Calu3 (cell line): ENCODE measurements at regions not wholly inside any gene's neighbourhood (a gene's known extent, or its start where the extent isn't known, plus 50 kb on each side); places are given as distances from the start of the nearest gene placed in this dataset.

Experiments
- BruUV-seq: library from RNA; stranded (reverse); fragments of 400-500 nt; replicated peaks from 2 replicates; lab custom pipeline; 2021; lab: Mats Ljungman, UMichigan
- CTCF ChIA-PET: fragments of 300-600 bp; sonication (Branson Sonifier 250); formaldehyde crosslinking; loops from one replicate; lab custom pipeline; 2022; ENCODE audit warnings: antibody characterized with exemption; lab: Charles Lee
- DNase-seq: peaks from one replicate; pipeline ENCODE4 v3.0.0; 2022
- H3K27ac Mint-ChIP-seq: one replicate; pipeline ENCODE4 v1.8.0; 2022; ENCODE audit warnings: mixed read lengths; ENCODE audit not compliant: unreplicated experiment
- H3K27me3 Mint-ChIP-seq: one replicate; pipeline ENCODE4 v1.8.0; 2022; ENCODE audit warnings: mixed read lengths; ENCODE audit not compliant: unreplicated experiment
- H3K36me3 Mint-ChIP-seq: one replicate; pipeline ENCODE4 v1.8.0; 2022; ENCODE audit warnings: mild to moderate bottlenecking, moderate library complexity, mixed read lengths; ENCODE audit not compliant: insufficient read depth, unreplicated experiment
- H3K4me1 Mint-ChIP-seq: one replicate; pipeline ENCODE4 v1.8.0; 2022; ENCODE audit warnings: mild to moderate bottlenecking, low read depth, mixed read lengths; ENCODE audit not compliant: unreplicated experiment
- H3K4me3 Mint-ChIP-seq: one replicate; pipeline ENCODE4 v1.8.0; 2022; ENCODE audit warnings: mild to moderate bottlenecking, low read depth, moderate library complexity, mixed read lengths; ENCODE audit not compliant: unreplicated experiment
- H3K9me3 Mint-ChIP-seq: one replicate; pipeline ENCODE4 v1.8.0; 2022; ENCODE audit warnings: low read depth, mixed read lengths; ENCODE audit not compliant: unreplicated experiment
- intact Hi-C: fragments of 100-400 bp; cut with micrococcal nuclease; formaldehyde crosslinking; loops from one replicate; pipeline ENCODE4 v1.10.0; 2022; ENCODE audit not compliant: unreplicated experiment
- TF ChIP-seq, protein P1 (sequence below): fragments of 200-600 bp; IDR thresholded peaks from one replicate; pipeline ENCODE4 v1.8.0; 2022; ENCODE audit warnings: antibody characterized with exemption; ENCODE audit not compliant: unreplicated experiment

DNA sequence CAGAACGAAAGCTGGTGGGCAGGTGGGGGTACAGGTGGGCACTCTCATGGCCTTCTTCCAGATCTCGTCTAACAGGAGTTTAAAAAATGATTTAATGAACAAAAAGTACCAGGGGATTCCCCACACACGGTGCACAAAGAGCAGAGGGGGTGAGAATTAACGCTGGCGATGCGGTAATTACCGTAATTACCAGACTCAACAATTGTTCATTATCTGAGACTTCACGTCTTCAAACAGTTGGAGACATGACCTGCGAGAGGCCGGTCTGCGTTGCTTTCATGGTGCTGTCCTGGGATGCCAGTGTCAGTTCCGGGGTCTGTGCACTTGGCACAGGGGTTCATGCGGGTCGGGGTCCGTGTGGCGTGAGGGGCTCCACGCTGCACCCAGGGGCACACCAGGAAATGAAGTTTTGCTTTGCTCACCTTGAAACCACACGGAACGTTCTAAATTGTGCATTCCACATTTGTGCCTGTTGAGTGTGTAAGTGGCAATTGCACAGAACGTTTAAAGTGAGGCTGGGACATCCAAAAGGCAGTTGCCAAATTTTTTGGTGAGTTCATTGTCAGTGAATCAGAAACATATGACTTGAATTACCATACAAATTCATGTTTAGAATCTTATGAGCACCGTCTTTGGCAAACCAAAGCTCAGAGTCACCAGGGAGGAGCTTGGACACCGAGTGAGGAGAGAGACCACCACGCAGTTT is 256.4 kb upstream of the IRX1 start:
- Mint-ChIP-seq H3K27ac (no peak overlapping the region), H3K9me3 (peaks cover 14% of the 10 kb centered on the region), H3K27me3 (no peaks in the 10 kb centered on the region), H3K36me3 (no peaks in the 10 kb centered on the region), H3K4me3 (no peak overlapping the region), H3K4me1 (no peaks in the 10 kb centered on the region)
- CTCF ChIA-PET = no interaction called here
- DNase-seq = no peak
- intact Hi-C loops = no loop called here
- TF ChIP-seq, protein P1, sequence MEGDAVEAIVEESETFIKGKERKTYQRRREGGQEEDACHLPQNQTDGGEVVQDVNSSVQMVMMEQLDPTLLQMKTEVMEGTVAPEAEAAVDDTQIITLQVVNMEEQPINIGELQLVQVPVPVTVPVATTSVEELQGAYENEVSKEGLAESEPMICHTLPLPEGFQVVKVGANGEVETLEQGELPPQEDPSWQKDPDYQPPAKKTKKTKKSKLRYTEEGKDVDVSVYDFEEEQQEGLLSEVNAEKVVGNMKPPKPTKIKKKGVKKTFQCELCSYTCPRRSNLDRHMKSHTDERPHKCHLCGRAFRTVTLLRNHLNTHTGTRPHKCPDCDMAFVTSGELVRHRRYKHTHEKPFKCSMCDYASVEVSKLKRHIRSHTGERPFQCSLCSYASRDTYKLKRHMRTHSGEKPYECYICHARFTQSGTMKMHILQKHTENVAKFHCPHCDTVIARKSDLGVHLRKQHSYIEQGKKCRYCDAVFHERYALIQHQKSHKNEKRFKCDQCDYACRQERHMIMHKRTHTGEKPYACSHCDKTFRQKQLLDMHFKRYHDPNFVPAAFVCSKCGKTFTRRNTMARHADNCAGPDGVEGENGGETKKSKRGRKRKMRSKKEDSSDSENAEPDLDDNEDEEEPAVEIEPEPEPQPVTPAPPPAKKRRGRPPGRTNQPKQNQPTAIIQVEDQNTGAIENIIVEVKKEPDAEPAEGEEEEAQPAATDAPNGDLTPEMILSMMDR = no peak
- BruUV-seq = no TSS peak

DNA sequence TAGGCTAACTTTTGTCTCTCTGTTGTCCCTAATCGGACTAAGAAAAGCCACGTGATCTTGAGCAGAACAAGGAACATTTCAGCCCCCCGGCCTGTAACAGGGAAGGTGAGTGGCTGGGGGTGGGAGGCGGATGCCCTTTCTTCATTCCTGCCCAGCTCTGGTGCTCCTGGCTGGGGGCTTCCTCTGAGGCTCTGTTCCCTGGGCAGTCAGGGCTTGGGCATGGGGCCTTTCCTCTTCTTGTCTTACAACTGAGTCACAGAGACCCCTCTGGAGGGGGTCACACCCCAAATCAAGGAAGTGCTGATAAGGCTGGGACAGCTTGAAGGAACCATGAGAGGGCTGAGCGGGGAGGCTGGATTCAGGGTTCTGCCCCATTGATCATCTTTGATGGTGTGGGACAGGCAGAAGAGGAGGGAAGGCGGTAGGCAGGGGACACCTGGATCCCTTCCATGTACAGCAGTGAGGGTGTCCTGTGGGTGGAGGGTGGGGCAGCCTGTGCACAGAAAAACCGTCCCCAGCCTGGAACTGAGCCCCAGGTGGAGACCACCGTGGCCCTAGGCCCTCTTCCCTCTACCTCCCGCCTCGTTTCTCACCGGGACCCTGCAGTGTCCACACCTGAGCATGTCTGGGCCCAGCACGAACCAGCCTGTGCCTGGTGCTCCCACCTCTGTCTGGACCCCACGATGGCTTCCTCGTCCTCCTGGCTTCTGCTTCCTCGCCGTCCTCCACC is 257.7 kb upstream of the IRX1 start:
- H3K36me3 Mint-ChIP-seq = no peaks in the 10 kb centered on the region
- H3K4me3 Mint-ChIP-seq = no peak overlapping the region
- no peak overlapping the region for H3K27ac Mint-ChIP-seq
- intact Hi-C loops = no loop called here
- no peaks in the 10 kb centered on the region for H3K27me3 Mint-ChIP-seq
- H3K9me3 Mint-ChIP-seq = peaks cover 16% of the 10 kb centered on the region
- TF ChIP-seq, protein P1 = no peak
- CTCF ChIA-PET = interaction anchor here (0.7 kb wide), 1 partner anchor 515 kb away, joined by 3 read pairs; no protein-coding TSS in a partner anchor
- H3K4me1 Mint-ChIP-seq = no peaks in the 10 kb centered on the region
- no peak for DNase-seq
- BruUV-seq = no TSS peak

DNA sequence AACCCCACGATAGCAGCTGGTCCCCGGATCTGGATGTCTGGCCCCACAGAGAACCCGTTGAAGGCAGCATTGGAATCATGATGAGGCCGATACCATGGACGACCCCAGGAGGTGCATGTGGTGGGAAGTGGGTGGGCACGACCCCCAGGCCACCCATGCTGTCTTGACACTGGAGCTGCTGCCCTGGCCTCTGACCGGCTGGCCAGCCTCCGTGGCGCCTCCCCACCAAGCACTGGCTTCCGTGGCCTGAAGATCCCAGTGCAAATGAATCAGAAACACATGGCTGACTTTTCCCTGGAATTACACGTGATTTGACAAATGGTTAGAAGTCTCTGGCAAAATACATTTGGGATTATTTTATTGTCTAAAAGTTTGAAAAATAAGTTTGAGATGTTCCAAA is 259.0 kb upstream of the IRX1 start:
- Mint-ChIP-seq H3K9me3 (peaks cover 20% of the 10 kb centered on the region), H3K36me3 (no peaks in the 10 kb centered on the region), H3K27ac (no peak overlapping the region), H3K27me3 (no peaks in the 10 kb centered on the region), H3K4me3 (no peak overlapping the region), H3K4me1 (no peaks in the 10 kb centered on the region)
- intact Hi-C loops = no loop called here
- CTCF ChIA-PET = no interaction called here
- TF ChIP-seq, protein P1 = no peak
- DNase-seq = no peak
- BruUV-seq = no TSS peak

DNA sequence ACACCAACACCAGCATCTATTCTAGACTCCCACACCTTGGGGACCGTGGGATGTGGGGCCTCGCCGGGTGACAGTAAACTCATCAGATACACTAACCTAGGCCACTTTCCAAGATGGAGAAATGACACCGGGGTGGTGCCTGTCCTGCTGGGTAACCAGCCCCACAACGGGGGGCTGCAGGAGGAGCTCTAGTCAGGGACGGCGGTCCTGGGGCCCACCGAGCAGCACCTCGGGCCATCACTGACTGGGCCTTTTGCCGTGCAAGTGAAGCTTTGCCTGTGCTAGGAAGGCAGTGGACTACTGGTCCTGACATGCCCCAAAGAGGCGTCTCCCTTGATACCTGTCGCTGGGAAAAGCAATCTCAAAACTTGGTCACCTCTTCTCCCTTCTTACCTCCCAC is 260.3 kb upstream of the IRX1 start:
- peaks cover 17% of the 10 kb centered on the region for H3K9me3 Mint-ChIP-seq
- TF ChIP-seq, protein P1 = no peak
- no peaks in the 10 kb centered on the region for H3K27me3 Mint-ChIP-seq
- no peaks in the 10 kb centered on the region for H3K4me1 Mint-ChIP-seq
- H3K4me3 Mint-ChIP-seq = no peak overlapping the region
- intact Hi-C loops = no loop called here
- no peak for DNase-seq
- BruUV-seq = no TSS peak
- no peak overlapping the region for H3K27ac Mint-ChIP-seq
- no peaks in the 10 kb centered on the region for H3K36me3 Mint-ChIP-seq
- CTCF ChIA-PET = interaction anchor here (0.6 kb wide), 1 partner anchor 336 kb away, joined by 5 read pairs; no protein-coding TSS in a partner anchor
